Stomach (tissue), 4 donors: ENCODE measurements at regions not wholly inside any gene's neighbourhood (a gene's known extent, or its start where the extent isn't known, plus 50 kb on each side); places are given as distances from the start of the nearest gene placed in this dataset.

Experiments used
- CTCF ChIP-seq, 7 experiments: fragments of 450-650 bp in 4 of 7; fragments of 200-600 bp in 3 of 7; sonication (generic) in 3 of 7; IDR thresholded peaks; one replicate each; pipeline ENCODE4 v1.5.1; 2016 to 2019; ENCODE audit warnings: antibody characterized with exemption in 7 of 7, control low read depth in 2 of 7, mild to moderate bottlenecking in 1 of 7
- POLR2AphosphoS5 ChIP-seq, 3 donors: sonication (generic); formaldehyde crosslinking; IDR thresholded peaks; one replicate each; pipeline ENCODE4 v1.6.1; 2016; ENCODE audit warnings: antibody characterized with exemption in 3 of 3

- TF ChIP-seq POLR2AphosphoS5 (IDR thresholded peaks at IDR 0.05) (no peak), CTCF (IDR thresholded peaks at IDR 0.05) (peak in 5 of 7 experiments; percentile 29 to 55 (median 50))
Observed at GRCh38 chr13:80979035-80979641, 638.2 kb upstream of the SPRY2 start.
